ENCODE measurements at regions not wholly inside any gene's neighbourhood (a gene's known extent, or its start where the extent isn't known, plus 50 kb on each side); places are given as distances from the start of the nearest gene placed in this dataset.

GRCh38 chr1:203403586-203403985 lies 52.7 kb upstream of the FMOD start:
- DNase-seq (ENCODE audit: low spot score), result no peak
- H3K4me2 ChIP-seq (ENCODE audit: low read length), result no peak overlapping the region
- no TSS peak for BruUV-seq (replicated peaks)
- no peaks in the 10 kb centered on the region for H4K20me1 ChIP-seq (ENCODE audit: insufficient read depth, low read length)
- H3K9me2 ChIP-seq (ENCODE audit: insufficient read depth, low read length), result no peaks in the 10 kb centered on the region
- no peaks in the 10 kb centered on the region for H3K36me3 ChIP-seq (ENCODE audit: insufficient read depth, low read length)
- TF ChIP-seq CTCF (conservative IDR thresholded peaks at IDR 0.05; ENCODE audit: low read length) (no peak), EZH2phosphoT487 (IDR thresholded peaks at IDR 0.05; ENCODE audit: borderline replicate concordance, low read depth, low read length) (no peak)
- no peak overlapping the region for H2AFZ ChIP-seq (ENCODE audit: low read length)
- H3K4me1 ChIP-seq (ENCODE audit: insufficient read depth, low read length, poor library complexity, severe bottlenecking), result peaks cover 16% of the 10 kb centered on the region
- H3K27ac ChIP-seq (ENCODE audit: low read depth, low read length, poor library complexity, severe bottlenecking), result no peak overlapping the region
- H3K4me3 ChIP-seq (ENCODE audit: low read depth, low read length, poor library complexity, severe bottlenecking), result no peak overlapping the region
- intact Hi-C loops (cut with micrococcal nuclease; ENCODE audit: unreplicated experiment), result no loop called here
- no peaks in the 10 kb centered on the region for H3K9me3 ChIP-seq (ENCODE audit: low read length)
- POLR2A ChIA-PET, result no interaction called here
- H3K79me2 ChIP-seq (ENCODE audit: insufficient read depth, low read depth, low read length), result no peaks in the 10 kb centered on the region
- CTCF ChIA-PET (ENCODE audit: unreplicated experiment), result no interaction called here

GRCh38 chr1:203404546-203404945 lies 53.6 kb upstream of the FMOD start:
- H3K36me3 ChIP-seq (ENCODE audit: insufficient read depth, low read length), result no peaks in the 10 kb centered on the region
- CTCF ChIA-PET (ENCODE audit: unreplicated experiment), result no interaction called here
- H3K9me3 ChIP-seq (ENCODE audit: low read length), result no peaks in the 10 kb centered on the region
- H2AFZ ChIP-seq (ENCODE audit: low read length), result no peak overlapping the region
- intact Hi-C loops (cut with micrococcal nuclease; ENCODE audit: unreplicated experiment), result no loop called here
- no peak overlapping the region for H3K4me3 ChIP-seq (ENCODE audit: low read depth, low read length, poor library complexity, severe bottlenecking)
- no peaks in the 10 kb centered on the region for H3K79me2 ChIP-seq (ENCODE audit: insufficient read depth, low read depth, low read length)
- H3K9me2 ChIP-seq (ENCODE audit: insufficient read depth, low read length), result no peaks in the 10 kb centered on the region
- TF ChIP-seq CTCF (conservative IDR thresholded peaks at IDR 0.05; ENCODE audit: low read length) (no peak), EZH2phosphoT487 (IDR thresholded peaks at IDR 0.05; ENCODE audit: borderline replicate concordance, low read depth, low read length) (no peak)
- no peak for DNase-seq (ENCODE audit: low spot score)
- H3K27ac ChIP-seq (ENCODE audit: low read depth, low read length, poor library complexity, severe bottlenecking), result no peak overlapping the region
- H3K4me2 ChIP-seq (ENCODE audit: low read length), result no peak overlapping the region
- H4K20me1 ChIP-seq (ENCODE audit: insufficient read depth, low read length), result no peaks in the 10 kb centered on the region
- H3K4me1 ChIP-seq (ENCODE audit: insufficient read depth, low read length, poor library complexity, severe bottlenecking), result peaks cover 26% of the 10 kb centered on the region
- no TSS peak for BruUV-seq (replicated peaks)
- POLR2A ChIA-PET, result no interaction called here

- Histone ChIP-seq H3K9me2 (ENCODE audit: insufficient read depth, low read length) (no peaks in the 10 kb centered on the region), H3K4me1 (ENCODE audit: insufficient read depth, low read length, poor library complexity, severe bottlenecking) (peaks cover 39% of the 10 kb centered on the region), H3K9me3 (ENCODE audit: low read length) (no peaks in the 10 kb centered on the region), H3K4me2 (ENCODE audit: low read length) (no peak overlapping the region), H3K36me3 (ENCODE audit: insufficient read depth, low read length) (no peaks in the 10 kb centered on the region), H3K79me2 (ENCODE audit: insufficient read depth, low read depth, low read length) (no peaks in the 10 kb centered on the region), H3K27ac (ENCODE audit: low read depth, low read length, poor library complexity, severe bottlenecking) (no peak overlapping the region), H4K20me1 (ENCODE audit: insufficient read depth, low read length) (no peaks in the 10 kb centered on the region), H2AFZ (ENCODE audit: low read length) (no peak overlapping the region), H3K4me3 (ENCODE audit: low read depth, low read length, poor library complexity, severe bottlenecking) (no peak overlapping the region)
- no peak for DNase-seq (ENCODE audit: low spot score)
- BruUV-seq (replicated peaks), result no TSS peak
- TF ChIP-seq CTCF (conservative IDR thresholded peaks at IDR 0.05; ENCODE audit: low read length) (no peak), EZH2phosphoT487 (IDR thresholded peaks at IDR 0.05; ENCODE audit: borderline replicate concordance, low read depth, low read length) (no peak)
- ChIA-PET CTCF (ENCODE audit: unreplicated experiment) (no interaction called here), POLR2A (no interaction called here)
- intact Hi-C loops (cut with micrococcal nuclease; ENCODE audit: unreplicated experiment), result no loop called here
Measured at GRCh38 chr1:203405703-203406438, 54.9 kb upstream of the FMOD start.

Data from OCI-LY7 (cell line).